ENCODE measurements at regions not wholly inside any gene's neighbourhood (a gene's known extent, or its start where the extent isn't known, plus 50 kb on each side); places are given as distances from the start of the nearest gene placed in this dataset.
A peak's percentile ranks its signal among the peaks of the same experiment; 100 is the strongest.

GRCh38 chr3:147843331-147843730, 434.2 kb downstream of the ZIC1 start:
- TF ChIP-seq, protein P1, sequence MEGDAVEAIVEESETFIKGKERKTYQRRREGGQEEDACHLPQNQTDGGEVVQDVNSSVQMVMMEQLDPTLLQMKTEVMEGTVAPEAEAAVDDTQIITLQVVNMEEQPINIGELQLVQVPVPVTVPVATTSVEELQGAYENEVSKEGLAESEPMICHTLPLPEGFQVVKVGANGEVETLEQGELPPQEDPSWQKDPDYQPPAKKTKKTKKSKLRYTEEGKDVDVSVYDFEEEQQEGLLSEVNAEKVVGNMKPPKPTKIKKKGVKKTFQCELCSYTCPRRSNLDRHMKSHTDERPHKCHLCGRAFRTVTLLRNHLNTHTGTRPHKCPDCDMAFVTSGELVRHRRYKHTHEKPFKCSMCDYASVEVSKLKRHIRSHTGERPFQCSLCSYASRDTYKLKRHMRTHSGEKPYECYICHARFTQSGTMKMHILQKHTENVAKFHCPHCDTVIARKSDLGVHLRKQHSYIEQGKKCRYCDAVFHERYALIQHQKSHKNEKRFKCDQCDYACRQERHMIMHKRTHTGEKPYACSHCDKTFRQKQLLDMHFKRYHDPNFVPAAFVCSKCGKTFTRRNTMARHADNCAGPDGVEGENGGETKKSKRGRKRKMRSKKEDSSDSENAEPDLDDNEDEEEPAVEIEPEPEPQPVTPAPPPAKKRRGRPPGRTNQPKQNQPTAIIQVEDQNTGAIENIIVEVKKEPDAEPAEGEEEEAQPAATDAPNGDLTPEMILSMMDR (conservative IDR thresholded peaks at IDR 0.05) = no peak
- H3K4me3 Mint-ChIP-seq = no peak overlapping the region
- Histone ChIP-seq H3K9ac (ENCODE audit: extremely low read depth, low read length, poor library complexity, severe bottlenecking) (no peak overlapping the region), H3K4me1 (ENCODE audit: control insufficient read depth, insufficient read depth, low read length) (no peaks in the 10 kb centered on the region), H3K36me3 (ENCODE audit: control insufficient read depth, insufficient read depth, low read length) (no peaks in the 10 kb centered on the region), H3K27me3 (ENCODE audit: control insufficient read depth, insufficient read depth, low read length, poor library complexity, severe bottlenecking) (no peaks in the 10 kb centered on the region), H3K9me3 (ENCODE audit: control insufficient read depth, low read length) (no peaks in the 10 kb centered on the region), H3K4me3 (ENCODE audit: low read length) (no peak overlapping the region), H3K27ac (ENCODE audit: low read depth, low read length) (no peak overlapping the region)
- no peaks in the 10 kb centered on the region for H3K27me3 Mint-ChIP-seq (ENCODE audit: insufficient read depth)
- H3K9me3 Mint-ChIP-seq = no peaks in the 10 kb centered on the region
- 100% methylated on average over 1 of the region's 1 CpG; no CpG with 5 or more reads in 1 of the 2 experiments for WGBS, 2 experiments (ENCODE audit: insufficient coverage in 1 of 2, insufficient read length in 1 of 2)
- no peak overlapping the region for H3K27ac Mint-ChIP-seq
- DNase-seq = no peak
- no peaks in the 10 kb centered on the region for H3K36me3 Mint-ChIP-seq (ENCODE audit: low read depth)
- H3K4me1 Mint-ChIP-seq = peaks cover 4% of the 10 kb centered on the region

- H3K36me3 ChIP-seq (ENCODE audit: control insufficient read depth, insufficient read depth, low read length) = no peaks in the 10 kb centered on the region
- Mint-ChIP-seq H3K27me3 (ENCODE audit: insufficient read depth) (no peaks in the 10 kb centered on the region), H3K27ac (no peak overlapping the region), H3K9me3 (no peaks in the 10 kb centered on the region), H3K4me1 (peaks cover 4% of the 10 kb centered on the region), H3K36me3 (ENCODE audit: low read depth) (no peaks in the 10 kb centered on the region), H3K4me3 (no peak overlapping the region)
- H3K9me3 ChIP-seq (ENCODE audit: control insufficient read depth, low read length) = no peaks in the 10 kb centered on the region
- no peaks in the 10 kb centered on the region for H3K27me3 ChIP-seq (ENCODE audit: control insufficient read depth, insufficient read depth, low read length, poor library complexity, severe bottlenecking)
- no peak overlapping the region for H3K4me3 ChIP-seq (ENCODE audit: low read length)
- TF ChIP-seq, protein P1 (conservative IDR thresholded peaks at IDR 0.05) = no peak
- H3K4me1 ChIP-seq (ENCODE audit: control insufficient read depth, insufficient read depth, low read length) = no peaks in the 10 kb centered on the region
- WGBS, 2 experiments (ENCODE audit: insufficient coverage in 1 of 2, insufficient read length in 1 of 2) = 100% methylated on average over 1 to 4 of the region's 4 CpGs
- no peak for DNase-seq
- no peak overlapping the region for H3K9ac ChIP-seq (ENCODE audit: extremely low read depth, low read length, poor library complexity, severe bottlenecking)
- H3K27ac ChIP-seq (ENCODE audit: low read depth, low read length) = no peak overlapping the region
Observed at GRCh38 chr3:147846293-147846692, 437.1 kb downstream of the ZIC1 start.

- Histone ChIP-seq H3K9ac (ENCODE audit: extremely low read depth, low read length, poor library complexity, severe bottlenecking) (no peak overlapping the region), H3K27ac (ENCODE audit: low read depth, low read length) (peak overlapping the region; percentile 15), H3K4me3 (ENCODE audit: low read length) (no peak overlapping the region), H3K4me1 (ENCODE audit: control insufficient read depth, insufficient read depth, low read length) (peaks cover under 1% of the 10 kb centered on the region), H3K27me3 (ENCODE audit: control insufficient read depth, insufficient read depth, low read length, poor library complexity, severe bottlenecking) (no peaks in the 10 kb centered on the region), H3K9me3 (ENCODE audit: control insufficient read depth, low read length) (no peaks in the 10 kb centered on the region), H3K36me3 (ENCODE audit: control insufficient read depth, insufficient read depth, low read length) (no peaks in the 10 kb centered on the region)
- Mint-ChIP-seq H3K27ac (no peak overlapping the region), H3K27me3 (ENCODE audit: insufficient read depth) (no peaks in the 10 kb centered on the region), H3K9me3 (no peaks in the 10 kb centered on the region), H3K4me3 (no peak overlapping the region), H3K4me1 (peaks cover 4% of the 10 kb centered on the region), H3K36me3 (ENCODE audit: low read depth) (no peaks in the 10 kb centered on the region)
- DNase-seq = no peak
- 66 to 80% methylated on average over 2 to 3 of the region's 3 CpGs for whole genome bisulfite sequencing, 2 experiments (ENCODE audit: insufficient coverage in 1 of 2, insufficient read length in 1 of 2)
- TF ChIP-seq, protein P1 (conservative IDR thresholded peaks at IDR 0.05) = no peak
Observed at GRCh38 chr3:147846854-147847478, 437.8 kb downstream of the ZIC1 start.
